ENCODE measurements at regions not wholly inside any gene's neighbourhood (a gene's known extent, or its start where the extent isn't known, plus 50 kb on each side); places are given as distances from the start of the nearest gene placed in this dataset.

- Mint-ChIP-seq H3K27ac (no peak overlapping the region), H3K4me3 (no peak overlapping the region), H3K9me3 (peaks cover 6 to 13% of the 10 kb centered on the region in 2 donors), H3K4me1 (no peaks in the 10 kb centered on the region), H3K27me3 (ENCODE audit: low read depth in 2 of 2) (no peaks in the 10 kb centered on the region), H3K36me3 (peaks cover 9% of the 10 kb centered on the region)
- H3K4me3 ChIP-seq (ENCODE audit: low read length) = no peak overlapping the region
- H3K27ac ChIP-seq (ENCODE audit: low read length) = no peak overlapping the region
- intact Hi-C loops (cut with micrococcal nuclease) = no loop called here
- no peak for ATAC-seq
- no peak for DNase-seq
- H3K9me3 ChIP-seq (ENCODE audit: control insufficient read depth, insufficient read depth, low read length) = peaks cover 6% of the 10 kb centered on the region
- WGBS (ENCODE audit: insufficient coverage) = 61% methylated on average over 3 of the region's 3 CpGs
- H3K36me3 ChIP-seq (ENCODE audit: control insufficient read depth, insufficient read depth, low read length) = no peaks in the 10 kb centered on the region
- no peaks in the 10 kb centered on the region for H3K4me1 ChIP-seq (ENCODE audit: control insufficient read depth, insufficient read depth, low read length)
- no peaks in the 10 kb centered on the region for H3K27me3 ChIP-seq (ENCODE audit: control insufficient read depth, insufficient read depth, low read length)
- no peak for TF ChIP-seq CTCF (IDR thresholded peaks at IDR 0.05)
Measured at GRCh38 chr5:166535641-166536040, 1755.8 kb upstream of the WWC1 start.

GRCh38 chr5:166540156-166540555 is 1751.3 kb upstream of the WWC1 start:
- H3K4me3 ChIP-seq (ENCODE audit: low read length) = no peak overlapping the region
- H3K4me1 ChIP-seq (ENCODE audit: control insufficient read depth, insufficient read depth, low read length) = no peaks in the 10 kb centered on the region
- peaks cover 6% of the 10 kb centered on the region for H3K9me3 ChIP-seq (ENCODE audit: control insufficient read depth, insufficient read depth, low read length)
- no peak overlapping the region for H3K27ac ChIP-seq (ENCODE audit: low read length)
- ATAC-seq = no peak
- peaks cover 11 to 17% of the 10 kb centered on the region in 2 donors for H3K9me3 Mint-ChIP-seq
- no peaks in the 10 kb centered on the region for H3K27me3 Mint-ChIP-seq (ENCODE audit: low read depth in 2 of 2)
- H3K4me1 Mint-ChIP-seq = no peaks in the 10 kb centered on the region
- no peak overlapping the region for H3K4me3 Mint-ChIP-seq
- no peaks in the 10 kb centered on the region for H3K36me3 ChIP-seq (ENCODE audit: control insufficient read depth, insufficient read depth, low read length)
- no peak for TF ChIP-seq CTCF (IDR thresholded peaks at IDR 0.05)
- intact Hi-C loops (cut with micrococcal nuclease) = no loop called here
- 71% methylated on average over 2 of the region's 2 CpGs for WGBS (ENCODE audit: insufficient coverage)
- H3K36me3 Mint-ChIP-seq = peaks cover 9% of the 10 kb centered on the region
- no peak overlapping the region for H3K27ac Mint-ChIP-seq
- no peaks in the 10 kb centered on the region for H3K27me3 ChIP-seq (ENCODE audit: control insufficient read depth, insufficient read depth, low read length)
- no peak for DNase-seq

GRCh38 chr5:166551384-166551783 is 1740.1 kb upstream of the WWC1 start:
- ATAC-seq (no peak), DNase-seq (no peak)
- WGBS (ENCODE audit: insufficient coverage) = 0% methylated on average over 2 of the region's 2 CpGs
- Mint-ChIP-seq H3K36me3 (peaks cover 7% of the 10 kb centered on the region), H3K27ac (no peak overlapping the region), H3K9me3 (peaks cover 2 to 13% of the 10 kb centered on the region in 2 donors), H3K4me1 (no peaks in the 10 kb centered on the region), H3K27me3 (ENCODE audit: low read depth in 2 of 2) (no peaks in the 10 kb centered on the region), H3K4me3 (no peak overlapping the region)
- intact Hi-C loops (cut with micrococcal nuclease) = no loop called here
- H3K27ac ChIP-seq (ENCODE audit: low read length) = no peak overlapping the region
- no peaks in the 10 kb centered on the region for H3K4me1 ChIP-seq (ENCODE audit: control insufficient read depth, insufficient read depth, low read length)
- H3K9me3 ChIP-seq (ENCODE audit: control insufficient read depth, insufficient read depth, low read length) = no peaks in the 10 kb centered on the region
- H3K27me3 ChIP-seq (ENCODE audit: control insufficient read depth, insufficient read depth, low read length) = no peaks in the 10 kb centered on the region
- no peaks in the 10 kb centered on the region for H3K36me3 ChIP-seq (ENCODE audit: control insufficient read depth, insufficient read depth, low read length)
- no peak overlapping the region for H3K4me3 ChIP-seq (ENCODE audit: low read length)
- TF ChIP-seq CTCF (IDR thresholded peaks at IDR 0.05) = no peak

GRCh38 chr5:166553778-166554177 is 1737.7 kb upstream of the WWC1 start:
- H3K27me3 Mint-ChIP-seq (ENCODE audit: low read depth in 2 of 2) = no peaks in the 10 kb centered on the region
- Histone ChIP-seq H3K27ac (ENCODE audit: low read length) (no peak overlapping the region), H3K4me1 (ENCODE audit: control insufficient read depth, insufficient read depth, low read length) (no peaks in the 10 kb centered on the region), H3K4me3 (ENCODE audit: low read length) (no peak overlapping the region), H3K9me3 (ENCODE audit: control insufficient read depth, insufficient read depth, low read length) (no peaks in the 10 kb centered on the region), H3K36me3 (ENCODE audit: control insufficient read depth, insufficient read depth, low read length) (no peaks in the 10 kb centered on the region), H3K27me3 (ENCODE audit: control insufficient read depth, insufficient read depth, low read length) (no peaks in the 10 kb centered on the region)
- ATAC-seq (no peak), DNase-seq (no peak)
- intact Hi-C loops (cut with micrococcal nuclease) = no loop called here
- 83% methylated on average over 6 of the region's 7 CpGs for WGBS (ENCODE audit: insufficient coverage)
- no peak for TF ChIP-seq CTCF (IDR thresholded peaks at IDR 0.05)
- H3K36me3 Mint-ChIP-seq = peaks cover 7% of the 10 kb centered on the region
- H3K4me3 Mint-ChIP-seq = no peak overlapping the region
- H3K27ac Mint-ChIP-seq = no peak overlapping the region
- peaks cover 2 to 18% of the 10 kb centered on the region in 2 donors for H3K9me3 Mint-ChIP-seq
- H3K4me1 Mint-ChIP-seq = no peaks in the 10 kb centered on the region

All from natural killer cell (primary cell).